OCI-LY3 (cell line): ENCODE measurements at regions not wholly inside any gene's neighbourhood (a gene's known extent, or its start where the extent isn't known, plus 50 kb on each side); places are given as distances from the start of the nearest gene placed in this dataset.

Experiments
- H2AFZ ChIP-seq: fragments of 200-600, 300-600 bp; shearing (Covaris generic); 2 replicates; pipeline ENCODE4 v1.6.0; 2014; ENCODE audit warnings: antibody characterized with exemption, low read depth, low read length
- H3K27ac ChIP-seq: fragments of 200-600, 300-600 bp; sonication (generic); 2 replicates; pipeline ENCODE4 v1.5.1; 2014; ENCODE audit warnings: mild to moderate bottlenecking, low read length, moderate library complexity, mixed read lengths
- H3K27me3 ChIP-seq: fragments of 200-600, 300-600 bp; sonication (generic); 2 replicates; pipeline ENCODE4 v1.6.1; 2014; ENCODE audit warnings: low read depth, low read length, mixed read lengths
- H3K36me3 ChIP-seq: fragments of 200-600, 300-600 bp; sonication (generic); replicated peaks from 2 replicates; pipeline ENCODE3; 2014; ENCODE audit warnings: low read depth, low read length, mixed read lengths
- H3K4me1 ChIP-seq: fragments of 300-600, 200-600 bp; sonication (generic); 2 replicates; pipeline ENCODE4 v1.6.1; 2014; ENCODE audit warnings: low read length, mixed read lengths
- H3K4me2 ChIP-seq: fragments of 200-600, 300-600 bp; sonication (generic); 2 replicates; pipeline ENCODE4 v1.6.1; 2014; ENCODE audit warnings: low read length, mixed read lengths
- H3K4me3 ChIP-seq: fragments of 300-600, 200-600 bp; sonication (generic); 2 replicates; pipeline ENCODE4 v1.5.1; 2014; ENCODE audit warnings: antibody characterized with exemption, mild to moderate bottlenecking, low read length, moderate library complexity
- H3K79me2 ChIP-seq: fragments of 300-600, 200-600 bp; shearing (Covaris generic); 2 replicates; pipeline ENCODE4 v1.6.1; 2014; ENCODE audit warnings: mild to moderate bottlenecking, low read length, mixed read lengths
- H3K9ac ChIP-seq: fragments of 300-600, 200-600 bp; shearing (Covaris generic); 2 replicates; pipeline ENCODE4 v1.6.0; 2014; ENCODE audit warnings: mild to moderate bottlenecking, low read length, moderate library complexity
- H3K9me3 ChIP-seq: fragments of 200-600, 300-600 bp; shearing (Covaris generic); 2 replicates; pipeline ENCODE4 v1.6.1; 2014; ENCODE audit warnings: low read length, mixed read lengths; ENCODE audit not compliant: insufficient read depth
- H4K20me1 ChIP-seq: fragments of 200-600, 300-600 bp; sonication (generic); 2 replicates; pipeline ENCODE4 v1.6.1; 2016; ENCODE audit warnings: low read length, mixed read lengths; ENCODE audit not compliant: insufficient read depth
- EZH2phosphoT487 ChIP-seq: fragments of 200-600 bp; shearing (Covaris generic); IDR thresholded peaks from 2 replicates; pipeline ENCODE4 v1.6.1; 2018; ENCODE audit warnings: antibody characterized with exemption, mixed run types, low read depth
- TF ChIP-seq, protein P1 (sequence below): fragments of 200-600, 300-600 bp; sonication (generic); IDR thresholded peaks from 2 replicates; pipeline ENCODE4 v1.5.1; 2014; ENCODE audit warnings: antibody characterized with exemption, low read length, low read depth

GRCh38 chr1:162930532-162930931 lies 69.6 kb upstream of the CCDC190 start:
- Histone ChIP-seq H3K36me3 (no peaks in the 10 kb centered on the region), H3K4me1 (peaks cover 12% of the 10 kb centered on the region), H3K27ac (no peak overlapping the region), H4K20me1 (no peaks in the 10 kb centered on the region), H3K79me2 (no peaks in the 10 kb centered on the region), H3K9me3 (no peaks in the 10 kb centered on the region), H3K4me3 (no peak overlapping the region), H3K27me3 (peaks cover 12% of the 10 kb centered on the region), H3K4me2 (no peak overlapping the region), H2AFZ (no peak overlapping the region), H3K9ac (no peak overlapping the region)
- TF ChIP-seq, protein P1, sequence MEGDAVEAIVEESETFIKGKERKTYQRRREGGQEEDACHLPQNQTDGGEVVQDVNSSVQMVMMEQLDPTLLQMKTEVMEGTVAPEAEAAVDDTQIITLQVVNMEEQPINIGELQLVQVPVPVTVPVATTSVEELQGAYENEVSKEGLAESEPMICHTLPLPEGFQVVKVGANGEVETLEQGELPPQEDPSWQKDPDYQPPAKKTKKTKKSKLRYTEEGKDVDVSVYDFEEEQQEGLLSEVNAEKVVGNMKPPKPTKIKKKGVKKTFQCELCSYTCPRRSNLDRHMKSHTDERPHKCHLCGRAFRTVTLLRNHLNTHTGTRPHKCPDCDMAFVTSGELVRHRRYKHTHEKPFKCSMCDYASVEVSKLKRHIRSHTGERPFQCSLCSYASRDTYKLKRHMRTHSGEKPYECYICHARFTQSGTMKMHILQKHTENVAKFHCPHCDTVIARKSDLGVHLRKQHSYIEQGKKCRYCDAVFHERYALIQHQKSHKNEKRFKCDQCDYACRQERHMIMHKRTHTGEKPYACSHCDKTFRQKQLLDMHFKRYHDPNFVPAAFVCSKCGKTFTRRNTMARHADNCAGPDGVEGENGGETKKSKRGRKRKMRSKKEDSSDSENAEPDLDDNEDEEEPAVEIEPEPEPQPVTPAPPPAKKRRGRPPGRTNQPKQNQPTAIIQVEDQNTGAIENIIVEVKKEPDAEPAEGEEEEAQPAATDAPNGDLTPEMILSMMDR = no peak
- no peak for TF ChIP-seq EZH2phosphoT487

GRCh38 chr1:162929177-162929576 lies 68.2 kb upstream of the CCDC190 start:
- H3K27ac ChIP-seq = no peak overlapping the region
- no peak for TF ChIP-seq EZH2phosphoT487
- TF ChIP-seq, protein P1 = no peak
- H4K20me1 ChIP-seq = no peaks in the 10 kb centered on the region
- peaks cover 12% of the 10 kb centered on the region for H3K4me1 ChIP-seq
- H3K79me2 ChIP-seq = no peaks in the 10 kb centered on the region
- no peak overlapping the region for H3K4me2 ChIP-seq
- H3K4me3 ChIP-seq = no peak overlapping the region
- H2AFZ ChIP-seq = no peak overlapping the region
- no peaks in the 10 kb centered on the region for H3K27me3 ChIP-seq
- H3K9ac ChIP-seq = no peak overlapping the region
- H3K9me3 ChIP-seq = no peaks in the 10 kb centered on the region
- no peaks in the 10 kb centered on the region for H3K36me3 ChIP-seq

DNA sequence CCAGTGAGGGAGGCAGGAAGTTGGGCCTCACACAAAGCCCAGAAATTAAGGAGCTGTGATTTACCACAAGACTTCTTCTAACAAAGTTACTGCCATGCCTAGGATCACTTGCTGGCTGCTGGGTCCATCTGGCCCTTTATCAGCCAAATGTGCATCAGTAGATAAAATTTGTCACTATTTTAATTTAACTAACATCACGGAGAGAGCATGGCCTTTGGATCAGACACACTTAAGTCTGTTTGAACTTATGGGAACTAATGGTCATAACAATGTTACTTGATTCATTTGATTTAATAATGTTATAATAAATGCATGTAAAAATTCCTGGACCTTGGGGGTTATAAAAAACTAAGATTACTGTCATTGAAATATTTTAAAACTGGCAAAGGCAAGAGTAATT lies 67.2 kb upstream of the CCDC190 start:
- no peaks in the 10 kb centered on the region for H3K36me3 ChIP-seq
- H2AFZ ChIP-seq = no peak overlapping the region
- no peaks in the 10 kb centered on the region for H3K79me2 ChIP-seq
- no peaks in the 10 kb centered on the region for H3K27me3 ChIP-seq
- no peak overlapping the region for H3K27ac ChIP-seq
- TF ChIP-seq EZH2phosphoT487 = no peak
- H3K4me2 ChIP-seq = no peak overlapping the region
- H3K9ac ChIP-seq = no peak overlapping the region
- H3K4me1 ChIP-seq = peaks cover 11% of the 10 kb centered on the region
- H3K4me3 ChIP-seq = no peak overlapping the region
- no peaks in the 10 kb centered on the region for H3K9me3 ChIP-seq
- no peaks in the 10 kb centered on the region for H4K20me1 ChIP-seq

GRCh38 chr1:162927421-162927820 lies 66.4 kb upstream of the CCDC190 start:
- TF ChIP-seq, protein P1 = no peak
- TF ChIP-seq EZH2phosphoT487 = no peak
- no peaks in the 10 kb centered on the region for H4K20me1 ChIP-seq
- no peak overlapping the region for H3K4me3 ChIP-seq
- no peak overlapping the region for H2AFZ ChIP-seq
- no peak overlapping the region for H3K27ac ChIP-seq
- H3K4me2 ChIP-seq = no peak overlapping the region
- H3K9ac ChIP-seq = no peak overlapping the region
- no peaks in the 10 kb centered on the region for H3K27me3 ChIP-seq
- H3K79me2 ChIP-seq = no peaks in the 10 kb centered on the region
- no peaks in the 10 kb centered on the region for H3K9me3 ChIP-seq
- peaks cover 4% of the 10 kb centered on the region for H3K4me1 ChIP-seq
- no peaks in the 10 kb centered on the region for H3K36me3 ChIP-seq

- H3K27me3 ChIP-seq = no peaks in the 10 kb centered on the region
- H3K4me1 ChIP-seq = no peaks in the 10 kb centered on the region
- no peak overlapping the region for H3K27ac ChIP-seq
- no peak overlapping the region for H3K4me2 ChIP-seq
- H4K20me1 ChIP-seq = no peaks in the 10 kb centered on the region
- H3K36me3 ChIP-seq = no peaks in the 10 kb centered on the region
- TF ChIP-seq, protein P1 = no peak
- no peak for TF ChIP-seq EZH2phosphoT487
- no peaks in the 10 kb centered on the region for H3K79me2 ChIP-seq
- no peak overlapping the region for H3K4me3 ChIP-seq
- H2AFZ ChIP-seq = no peak overlapping the region
- H3K9ac ChIP-seq = no peak overlapping the region
- H3K9me3 ChIP-seq = no peaks in the 10 kb centered on the region
Measured at GRCh38 chr1:162926906-162927305, 65.9 kb upstream of the CCDC190 start.
